ENCODE measurements at regions not wholly inside any gene's neighbourhood (a gene's known extent, or its start where the extent isn't known, plus 50 kb on each side); places are given as distances from the start of the nearest gene placed in this dataset.
"Not testable (repeated sequence)": the region's sequence is repeated elsewhere in the genome, so short reads cannot be mapped to it uniquely, and the experiment has no call there.

- no peak for DNase-seq (ENCODE audit: low read depth, low spot score)
Measured at GRCh38 chr2:195572895-195573683, 83.9 kb upstream of the SLC39A10 start.

GRCh38 chr2:195570329-195570728 lies 86.7 kb upstream of the SLC39A10 start:
- peak; percentile 54 for DNase-seq (ENCODE audit: low read depth, low spot score)

- DNase-seq (ENCODE audit: low read depth, low spot score) = no peak
Measured at GRCh38 chr2:195569255-195569654, 87.8 kb upstream of the SLC39A10 start.

- not testable (repeated sequence) for DNase-seq (ENCODE audit: low read depth, low spot score)
Measured at GRCh38 chr2:195564625-195565135, 92.3 kb upstream of the SLC39A10 start.

GRCh38 chr2:195563857-195564512 lies 93.0 kb upstream of the SLC39A10 start:
- DNase-seq (ENCODE audit: low read depth, low spot score) = no peak

GRCh38 chr2:195562570-195563566 lies 94.2 kb upstream of the SLC39A10 start:
- DNase-seq (ENCODE audit: low read depth, low spot score) = no peak

- no peak for DNase-seq (ENCODE audit: low read depth, low spot score)
Measured at GRCh38 chr2:195561116-195561921, 95.7 kb upstream of the SLC39A10 start.

GRCh38 chr2:195560209-195560895 lies 96.7 kb upstream of the SLC39A10 start:
- DNase-seq (ENCODE audit: low read depth, low spot score) = no peak

GRCh38 chr2:195559431-195559914 lies 97.6 kb upstream of the SLC39A10 start:
- DNase-seq (ENCODE audit: low read depth, low spot score) = no peak

- DNase-seq (ENCODE audit: low read depth, low spot score) = no peak
Measured at GRCh38 chr2:195555971-195556370, 101.1 kb upstream of the SLC39A10 start.

GRCh38 chr2:195552581-195552980 lies 104.4 kb upstream of the SLC39A10 start:
- no peak for DNase-seq (ENCODE audit: low read depth, low spot score)

- no peak for DNase-seq (ENCODE audit: low read depth, low spot score)
Measured at GRCh38 chr2:195548198-195548940, 108.7 kb upstream of the SLC39A10 start.

GRCh38 chr2:195547268-195547840 lies 109.7 kb upstream of the SLC39A10 start:
- DNase-seq (ENCODE audit: low read depth, low spot score) = not testable (repeated sequence)

- no peak for DNase-seq (ENCODE audit: low read depth, low spot score)
Measured at GRCh38 chr2:195545811-195546210, 111.2 kb upstream of the SLC39A10 start.

GRCh38 chr2:195543902-195544894 lies 112.8 kb upstream of the SLC39A10 start:
- no peak for DNase-seq (ENCODE audit: low read depth, low spot score)

GRCh38 chr2:195543063-195543462 lies 114.0 kb upstream of the SLC39A10 start:
- no peak for DNase-seq (ENCODE audit: low read depth, low spot score)

- DNase-seq (ENCODE audit: low read depth, low spot score) = no peak
Measured at GRCh38 chr2:195542067-195542466, 115.0 kb upstream of the SLC39A10 start.

- no peak for DNase-seq (ENCODE audit: low read depth, low spot score)
Measured at GRCh38 chr2:195538937-195539336, 118.1 kb upstream of the SLC39A10 start.
